NCI-H1105 (cell line): ENCODE measurements at regions not wholly inside any gene's neighbourhood (a gene's known extent, or its start where the extent isn't known, plus 50 kb on each side); places are given as distances from the start of the nearest gene placed in this dataset.

ENCODE experiments used
- DNase-seq: peaks from one replicate; lab custom pipeline; 2025; lab: John Stamatoyannopoulos, UW

DNA sequence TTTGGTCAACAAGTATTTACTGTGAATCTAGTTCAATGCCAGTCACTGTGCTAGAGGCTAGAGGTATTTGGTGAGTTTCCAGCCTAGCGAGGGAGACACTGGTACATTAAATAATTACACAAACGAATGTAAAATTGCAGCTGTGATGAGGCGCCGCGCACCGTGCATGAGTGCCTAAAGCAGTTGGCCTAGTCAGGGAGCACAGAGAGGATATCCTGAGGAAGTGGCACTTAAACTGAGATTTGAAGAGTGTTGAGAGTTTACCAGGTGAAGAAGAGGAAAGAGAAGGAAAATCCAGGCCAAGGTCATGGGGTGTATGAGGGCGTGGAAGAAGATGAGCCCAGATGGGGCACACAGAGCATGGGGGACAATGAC is 157.6 kb upstream of the NDUFV2 start:
- no peak for DNase-seq

DNA sequence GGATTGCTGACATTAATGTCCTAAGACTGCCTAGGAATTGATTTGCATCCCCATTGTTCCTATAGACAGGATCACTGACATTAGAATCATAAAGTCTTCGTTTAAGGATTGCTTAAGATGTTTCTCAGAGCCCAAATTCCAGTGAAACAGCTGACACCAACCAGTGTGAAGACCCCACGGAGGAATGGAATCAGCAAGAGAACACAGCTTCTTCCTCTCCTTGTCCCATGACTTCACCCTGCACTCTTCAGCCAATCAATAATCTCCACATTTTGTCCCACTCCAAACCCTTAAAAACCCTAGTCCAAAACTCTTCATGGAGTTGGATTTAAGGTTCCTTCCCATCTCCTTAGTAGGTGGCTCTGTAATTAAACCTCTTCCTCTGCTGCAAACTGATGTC is 157.0 kb upstream of the NDUFV2 start:
- DNase-seq = no peak

DNA sequence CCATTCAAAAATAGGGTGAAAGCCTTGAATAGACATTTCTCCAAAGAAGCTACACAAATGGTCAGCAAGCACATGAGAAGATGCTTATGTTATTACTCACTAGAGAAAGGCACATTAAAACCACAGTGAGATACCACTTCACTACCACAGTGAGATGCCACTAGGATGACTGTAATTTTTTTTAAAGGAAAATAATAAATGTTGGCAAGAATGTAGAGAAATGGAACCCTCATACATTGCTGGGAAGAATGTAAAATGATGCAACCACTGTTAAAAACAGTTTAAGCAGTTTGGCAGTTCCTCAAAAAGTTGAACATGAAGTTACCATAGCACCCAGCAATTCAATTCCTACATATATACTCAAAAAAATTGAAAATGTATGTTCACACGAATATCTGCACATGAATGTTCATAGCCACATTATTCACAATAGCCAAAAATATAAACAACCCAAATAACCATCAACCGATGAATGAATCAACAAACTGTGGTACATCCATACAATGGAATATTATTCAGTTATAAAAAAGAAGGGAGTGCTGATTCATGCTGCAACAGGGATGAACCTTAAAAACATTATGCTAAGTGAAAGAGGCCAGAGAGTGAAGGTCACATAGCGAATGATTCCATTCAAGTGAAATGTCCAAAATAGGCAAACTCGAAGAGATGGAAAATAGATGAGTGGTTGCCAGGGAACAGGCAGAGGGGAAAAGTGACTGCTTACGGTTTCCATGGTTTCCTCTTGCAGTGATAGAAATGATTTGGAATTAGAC is 156.2 kb upstream of the NDUFV2 start:
- DNase-seq = no peak

- no peak for DNase-seq
Measured at GRCh38 chr18:8947566-8947965, 154.9 kb upstream of the NDUFV2 start.

GRCh38 chr18:8948011-8948410 is 154.5 kb upstream of the NDUFV2 start:
- no peak for DNase-seq

DNA sequence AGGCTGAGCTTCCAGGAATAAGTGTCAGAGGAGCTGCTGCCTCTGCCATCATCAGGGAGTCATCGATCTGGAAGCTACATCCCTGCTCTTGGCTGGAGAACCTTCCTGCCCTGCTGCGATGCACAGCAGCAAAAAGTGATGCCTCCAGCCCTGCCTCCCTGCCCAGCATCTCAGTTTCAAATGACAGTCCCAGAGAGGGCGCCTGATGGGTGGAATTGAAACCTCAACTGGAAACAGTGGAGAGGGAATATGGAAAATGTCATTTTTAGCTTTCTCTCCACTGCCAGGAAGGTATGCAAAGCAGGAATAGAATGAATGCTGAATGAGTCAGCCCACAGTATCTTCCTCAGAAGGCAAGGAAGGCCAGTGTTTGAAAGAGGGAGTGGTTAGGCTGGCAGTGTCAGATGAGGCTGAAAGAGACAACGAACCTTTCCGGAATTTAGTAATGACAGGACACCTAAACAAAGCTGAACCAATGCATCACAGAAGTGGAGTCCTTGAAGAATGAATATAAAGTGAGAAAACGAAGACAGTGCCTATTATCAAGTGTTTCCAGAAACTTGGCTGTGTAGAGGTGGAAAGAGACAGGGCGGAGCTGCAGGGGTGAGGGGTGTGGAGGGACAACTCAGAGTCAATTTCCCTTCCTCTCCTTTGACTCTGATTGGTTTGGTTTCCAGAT is 153.9 kb upstream of the NDUFV2 start:
- no peak for DNase-seq

GRCh38 chr18:8949206-8949605 is 153.3 kb upstream of the NDUFV2 start:
- DNase-seq = no peak

- no peak for DNase-seq
Measured at GRCh38 chr18:8951491-8951890, 151.0 kb upstream of the NDUFV2 start.

- no peak for DNase-seq
Measured at GRCh38 chr18:8952174-8952573, 150.3 kb upstream of the NDUFV2 start.

GRCh38 chr18:8952769-8953760 is 149.4 kb upstream of the NDUFV2 start:
- no peak for DNase-seq

- DNase-seq = no peak
Measured at GRCh38 chr18:8957731-8958130, 144.8 kb upstream of the NDUFV2 start.

GRCh38 chr18:8958660-8959059 is 143.8 kb upstream of the NDUFV2 start:
- no peak for DNase-seq

DNA sequence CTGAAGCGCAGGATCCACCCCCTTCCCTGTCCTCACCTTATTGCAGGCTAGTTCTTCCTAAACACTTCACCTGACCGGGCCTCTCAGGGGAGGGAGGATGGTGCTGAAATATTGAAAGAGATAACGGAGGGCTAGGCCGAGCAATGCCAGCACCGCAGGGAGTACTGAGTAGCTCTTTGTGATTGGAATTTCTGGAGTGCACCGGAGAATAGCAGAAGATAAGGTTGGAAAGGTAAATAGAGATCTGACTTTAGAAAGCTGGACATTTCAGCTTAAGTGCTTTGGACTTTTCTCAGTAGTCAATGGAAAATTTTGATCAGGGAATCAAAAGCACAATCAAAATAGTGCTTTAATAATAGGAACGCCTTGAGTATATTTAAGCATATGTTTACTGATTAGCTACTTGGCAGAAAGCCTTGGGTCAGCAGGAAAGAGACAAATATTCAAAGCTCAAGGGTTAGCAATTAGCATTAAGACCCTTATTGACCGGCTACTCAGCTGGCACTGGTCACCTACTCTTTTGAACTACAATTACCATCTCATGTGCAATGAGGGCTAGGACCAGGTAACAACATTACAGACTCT is 142.9 kb upstream of the NDUFV2 start:
- DNase-seq = no peak

DNA sequence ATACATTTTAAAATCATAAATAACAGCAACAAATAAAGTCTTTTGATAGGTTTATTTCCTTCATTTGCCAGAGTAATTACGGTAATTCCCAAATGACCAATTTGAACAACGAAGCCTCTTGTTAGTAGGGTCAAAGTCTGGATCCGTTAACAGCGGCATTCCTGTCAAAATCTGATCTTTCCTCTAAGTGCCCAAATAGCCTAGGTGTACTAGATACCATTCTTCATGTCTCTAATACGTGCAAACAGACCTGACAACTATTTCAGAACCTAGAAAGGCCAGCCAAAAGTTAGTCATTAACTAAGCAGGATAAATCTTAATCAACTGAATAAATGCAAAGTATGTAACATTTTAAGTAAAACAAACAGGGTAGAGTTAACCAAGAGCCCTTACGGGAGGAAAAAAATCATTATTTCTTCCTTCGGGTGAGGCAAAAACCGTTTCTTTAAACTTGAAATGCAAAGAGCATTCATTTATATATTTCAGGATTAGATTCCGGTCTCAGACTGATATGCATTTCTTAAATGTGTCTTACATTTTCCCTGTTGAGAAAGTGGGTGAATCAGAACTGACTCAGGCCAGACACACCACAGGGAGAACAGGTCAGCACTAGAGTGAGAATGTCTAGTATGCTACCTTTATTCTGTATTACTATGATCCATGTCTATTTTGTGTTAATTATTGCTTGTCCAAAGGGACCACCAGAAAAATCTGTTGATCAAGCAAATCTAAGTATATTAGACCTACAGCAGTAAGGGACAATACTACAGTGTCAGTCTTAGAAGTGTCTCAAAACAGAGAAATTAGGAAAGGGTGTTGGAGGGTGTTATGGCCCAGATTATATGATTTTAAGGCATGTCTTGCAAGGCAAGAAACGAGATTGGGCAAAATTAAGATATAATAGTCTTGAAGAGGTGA is 141.5 kb upstream of the NDUFV2 start:
- no peak for DNase-seq

- DNase-seq = no peak
Measured at GRCh38 chr18:8962192-8962779, 140.2 kb upstream of the NDUFV2 start.

DNA sequence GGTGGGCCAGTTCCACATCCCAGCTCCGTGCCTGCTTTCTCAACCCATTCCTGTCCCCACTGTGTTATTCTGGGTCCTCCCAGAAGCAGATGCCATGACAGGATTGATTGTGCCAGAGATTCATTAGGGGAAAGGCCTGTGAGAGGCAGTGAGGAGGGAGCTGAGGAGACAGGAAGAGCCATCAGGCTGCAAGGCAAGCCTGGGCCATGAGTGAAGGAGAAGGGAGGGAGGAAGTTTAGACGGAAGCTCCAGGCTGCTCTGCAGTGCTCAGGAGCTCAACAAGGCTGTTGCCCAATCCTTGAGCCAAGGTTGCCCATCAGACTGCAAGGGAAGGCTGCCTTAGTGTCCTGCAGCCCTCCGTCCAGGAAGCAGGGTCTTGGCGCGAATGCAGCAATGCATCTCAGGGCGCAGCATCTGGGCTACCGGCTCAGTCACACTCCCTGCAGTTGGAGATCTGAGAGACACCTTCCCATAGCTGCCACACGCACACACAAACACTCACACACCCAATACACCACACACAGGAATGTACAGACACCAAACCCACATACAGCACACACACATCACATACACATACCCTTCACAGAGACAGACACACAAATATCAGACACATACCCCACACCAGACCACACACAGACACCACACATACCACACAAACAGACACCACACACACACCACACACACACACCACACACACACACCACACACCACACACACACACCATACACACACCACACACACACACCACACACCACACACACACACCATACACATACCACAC is 139.5 kb upstream of the NDUFV2 start:
- DNase-seq = no peak

DNA sequence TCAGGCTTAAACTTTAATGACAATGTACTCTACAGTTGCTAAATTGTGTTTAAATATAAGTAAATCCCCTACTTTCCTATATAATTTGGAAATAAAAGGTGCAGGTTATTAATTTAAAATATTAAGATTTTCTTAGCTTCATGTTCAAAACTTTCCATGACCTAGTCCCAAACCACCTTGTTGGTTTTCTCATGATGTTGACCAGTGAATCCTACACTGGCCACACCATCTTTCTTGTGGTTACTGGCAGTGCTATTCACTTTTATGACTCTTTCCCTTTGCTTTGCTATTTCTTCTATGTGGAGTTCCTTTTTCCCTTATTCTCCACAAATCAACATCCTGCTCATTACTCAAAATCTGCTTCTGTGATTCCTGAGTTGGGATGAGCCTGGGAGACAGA is 138.6 kb upstream of the NDUFV2 start:
- no peak for DNase-seq

DNA sequence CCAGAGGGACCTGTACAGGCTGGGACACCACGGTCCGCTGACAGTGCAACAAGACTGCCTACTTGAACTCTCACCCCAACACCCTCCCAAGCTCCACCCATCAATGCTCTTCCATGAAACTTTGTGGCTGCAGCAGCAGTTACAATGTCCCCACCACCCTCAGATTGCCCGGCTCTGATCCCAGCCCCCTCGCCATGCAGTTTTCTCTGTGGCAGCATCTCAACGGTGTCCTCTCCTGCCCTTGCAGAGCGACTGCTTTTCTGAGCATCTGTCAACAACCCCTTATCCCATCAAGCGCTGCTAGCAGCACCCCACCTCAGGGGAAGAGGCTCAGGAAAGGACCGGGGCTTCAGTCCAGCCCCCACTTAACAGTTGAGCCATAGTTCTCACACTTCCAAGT is 137.1 kb upstream of the NDUFV2 start:
- no peak for DNase-seq

- DNase-seq = no peak
Measured at GRCh38 chr18:8966821-8967220, 135.7 kb upstream of the NDUFV2 start.

DNA sequence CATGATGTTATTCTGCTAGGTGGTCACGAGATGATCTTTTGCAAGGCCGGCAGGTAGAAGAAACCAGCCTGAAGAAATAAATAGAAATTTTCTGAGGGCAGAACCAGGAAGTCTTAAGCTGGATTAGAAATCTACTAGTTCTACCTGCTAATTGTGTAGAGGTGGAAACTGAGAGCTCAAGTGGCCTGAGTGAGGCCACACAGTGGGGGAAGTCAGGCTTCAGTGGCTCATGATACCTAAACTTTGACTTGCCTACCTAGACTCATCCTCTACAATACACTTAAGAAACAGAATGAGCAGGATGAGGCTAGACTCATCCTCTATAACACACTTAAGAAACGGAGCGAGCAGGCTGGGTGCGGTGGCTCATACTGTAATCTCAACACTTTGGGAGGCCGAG is 134.9 kb upstream of the NDUFV2 start:
- DNase-seq = no peak
